COLO668 (cell line): ENCODE measurements at regions not wholly inside any gene's neighbourhood (a gene's known extent, or its start where the extent isn't known, plus 50 kb on each side); places are given as distances from the start of the nearest gene placed in this dataset.
"Not testable (repeated sequence)": the region's sequence is repeated elsewhere in the genome, so short reads cannot be mapped to it uniquely, and the experiment has no call there.

Source experiments
- DNase-seq: peaks from one replicate; lab custom pipeline; 2025; ENCODE audit not compliant: unreplicated experiment; lab: John Stamatoyannopoulos, UW

GRCh38 chr16:75922250-75922649 lies 196.0 kb upstream of the CPHXL start:
- DNase-seq = no peak

- DNase-seq = no peak
These were observed 198.1 kb upstream of the CPHXL start for GRCh38 chr16:75924397-75924796.

- no peak for DNase-seq
These were observed 201.5 kb upstream of the CPHXL start for GRCh38 chr16:75927810-75928209.

GRCh38 chr16:75928295-75928694 lies 202.0 kb upstream of the CPHXL start:
- no peak for DNase-seq

- no peak for DNase-seq
These were observed 202.8 kb upstream of the CPHXL start for GRCh38 chr16:75929046-75929445.

GRCh38 chr16:75931043-75931442 lies 204.8 kb upstream of the CPHXL start:
- no peak for DNase-seq

GRCh38 chr16:75931970-75932369 lies 205.7 kb upstream of the CPHXL start:
- DNase-seq = no peak

- DNase-seq = no peak
These were observed 212.5 kb upstream of the CPHXL start for GRCh38 chr16:75938818-75939217.

- no peak for DNase-seq
These were observed 216.1 kb upstream of the CPHXL start for GRCh38 chr16:75942351-75942750.

- DNase-seq = no peak
These were observed 216.6 kb upstream of the CPHXL start for GRCh38 chr16:75942936-75943335.

GRCh38 chr16:75943705-75944514 lies 217.6 kb upstream of the CPHXL start:
- peak; percentile 12 for DNase-seq

- DNase-seq = no peak
These were observed 219.7 kb upstream of the CPHXL start for GRCh38 chr16:75945916-75946457.

GRCh38 chr16:75947626-75948239 lies 221.4 kb upstream of the CPHXL start:
- no peak for DNase-seq

GRCh38 chr16:75948441-75948840 lies 222.2 kb upstream of the CPHXL start:
- no peak for DNase-seq

- no peak for DNase-seq
These were observed 222.6 kb upstream of the CPHXL start for GRCh38 chr16:75948886-75949285.

GRCh38 chr16:75952124-75952523 lies 225.8 kb upstream of the CPHXL start:
- no peak for DNase-seq

- no peak for DNase-seq
These were observed 231.6 kb upstream of the CPHXL start for GRCh38 chr16:75957870-75958269.

- no peak for DNase-seq
These were observed 239.4 kb upstream of the CPHXL start for GRCh38 chr16:75965504-75966374.

- not testable (repeated sequence) for DNase-seq
These were observed 242.8 kb upstream of the CPHXL start for GRCh38 chr16:75969120-75969519.

GRCh38 chr16:75971334-75971733 lies 245.0 kb upstream of the CPHXL start:
- no peak for DNase-seq

GRCh38 chr16:75983296-75983695 lies 257.0 kb upstream of the CPHXL start:
- DNase-seq = no peak
